ENCODE measurements at regions not wholly inside any gene's neighbourhood (a gene's known extent, or its start where the extent isn't known, plus 50 kb on each side); places are given as distances from the start of the nearest gene placed in this dataset.

DNA sequence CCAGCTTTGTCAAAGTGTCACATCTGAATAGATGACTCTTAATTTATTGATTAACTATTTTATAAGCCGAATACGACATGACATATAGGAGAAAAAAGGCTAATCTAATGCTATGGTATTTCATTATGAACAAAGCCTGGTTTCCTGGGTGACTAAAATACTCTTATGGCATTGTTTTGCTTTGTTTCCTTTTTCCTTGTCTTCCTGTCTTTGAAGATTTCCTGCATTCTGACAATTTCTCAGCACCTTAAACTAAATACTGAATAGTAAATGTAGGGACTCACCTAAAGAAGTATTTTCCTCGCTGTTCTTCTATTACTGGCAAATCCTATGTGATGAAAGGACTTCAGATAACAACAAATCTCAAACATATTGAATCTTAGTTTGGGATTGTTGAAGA, 1284.5 kb downstream of the EFNA5 start:
- Mint-ChIP-seq H3K9me3 (ENCODE audit: low read depth, unreplicated experiment) (no peaks in the 10 kb centered on the region), H3K27ac (ENCODE audit: unreplicated experiment) (no peak overlapping the region), H3K36me3 (ENCODE audit: insufficient read depth, unreplicated experiment) (no peaks in the 10 kb centered on the region), H3K4me3 (ENCODE audit: low read depth, unreplicated experiment) (no peak overlapping the region), H3K27me3 (ENCODE audit: unreplicated experiment) (no peaks in the 10 kb centered on the region), H3K4me1 (ENCODE audit: low read depth, unreplicated experiment) (no peaks in the 10 kb centered on the region)
- intact Hi-C loops (cut with micrococcal nuclease; ENCODE audit: unreplicated experiment): no loop called here
- TF ChIP-seq, protein P1, sequence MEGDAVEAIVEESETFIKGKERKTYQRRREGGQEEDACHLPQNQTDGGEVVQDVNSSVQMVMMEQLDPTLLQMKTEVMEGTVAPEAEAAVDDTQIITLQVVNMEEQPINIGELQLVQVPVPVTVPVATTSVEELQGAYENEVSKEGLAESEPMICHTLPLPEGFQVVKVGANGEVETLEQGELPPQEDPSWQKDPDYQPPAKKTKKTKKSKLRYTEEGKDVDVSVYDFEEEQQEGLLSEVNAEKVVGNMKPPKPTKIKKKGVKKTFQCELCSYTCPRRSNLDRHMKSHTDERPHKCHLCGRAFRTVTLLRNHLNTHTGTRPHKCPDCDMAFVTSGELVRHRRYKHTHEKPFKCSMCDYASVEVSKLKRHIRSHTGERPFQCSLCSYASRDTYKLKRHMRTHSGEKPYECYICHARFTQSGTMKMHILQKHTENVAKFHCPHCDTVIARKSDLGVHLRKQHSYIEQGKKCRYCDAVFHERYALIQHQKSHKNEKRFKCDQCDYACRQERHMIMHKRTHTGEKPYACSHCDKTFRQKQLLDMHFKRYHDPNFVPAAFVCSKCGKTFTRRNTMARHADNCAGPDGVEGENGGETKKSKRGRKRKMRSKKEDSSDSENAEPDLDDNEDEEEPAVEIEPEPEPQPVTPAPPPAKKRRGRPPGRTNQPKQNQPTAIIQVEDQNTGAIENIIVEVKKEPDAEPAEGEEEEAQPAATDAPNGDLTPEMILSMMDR (IDR thresholded peaks at IDR 0.05; ENCODE audit: unreplicated experiment): no peak
- no peak for DNase-seq
- CTCF ChIA-PET: interaction anchor here (0.7 kb wide), 1 partner anchor 10 kb away, joined by 3 read pairs; no protein-coding TSS in a partner anchor
- BruUV-seq (replicated peaks): no TSS peak

DNA sequence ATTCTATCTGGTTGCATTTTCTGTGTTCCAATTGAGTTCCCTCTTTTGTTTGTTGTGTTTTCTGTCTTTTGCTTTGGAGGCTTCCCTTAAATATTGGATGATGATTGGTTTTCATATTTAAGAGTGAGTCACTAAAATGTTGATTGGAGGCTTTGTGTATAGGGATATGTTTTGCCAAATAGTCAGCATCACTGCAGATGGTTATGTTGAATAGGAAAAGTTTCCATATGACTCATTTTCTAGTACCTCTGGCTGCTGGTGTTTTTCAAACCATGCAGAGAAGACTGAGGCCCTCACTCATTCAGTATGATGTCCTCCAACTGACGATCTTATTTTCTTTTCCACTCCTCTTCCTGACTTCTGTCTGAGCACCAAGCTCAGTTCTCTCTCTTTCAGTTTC, 1290.0 kb downstream of the EFNA5 start:
- no peaks in the 10 kb centered on the region for H3K27me3 Mint-ChIP-seq (ENCODE audit: unreplicated experiment)
- CTCF ChIA-PET: no interaction called here
- no peak overlapping the region for H3K4me3 Mint-ChIP-seq (ENCODE audit: low read depth, unreplicated experiment)
- TF ChIP-seq, protein P1 (IDR thresholded peaks at IDR 0.05; ENCODE audit: unreplicated experiment): no peak
- no peak overlapping the region for H3K27ac Mint-ChIP-seq (ENCODE audit: unreplicated experiment)
- no peak for DNase-seq
- peaks cover 12% of the 10 kb centered on the region for H3K4me1 Mint-ChIP-seq (ENCODE audit: low read depth, unreplicated experiment)
- H3K36me3 Mint-ChIP-seq (ENCODE audit: insufficient read depth, unreplicated experiment): no peaks in the 10 kb centered on the region
- no TSS peak for BruUV-seq (replicated peaks)
- H3K9me3 Mint-ChIP-seq (ENCODE audit: low read depth, unreplicated experiment): no peaks in the 10 kb centered on the region
- intact Hi-C loops (cut with micrococcal nuclease; ENCODE audit: unreplicated experiment): no loop called here

DNA sequence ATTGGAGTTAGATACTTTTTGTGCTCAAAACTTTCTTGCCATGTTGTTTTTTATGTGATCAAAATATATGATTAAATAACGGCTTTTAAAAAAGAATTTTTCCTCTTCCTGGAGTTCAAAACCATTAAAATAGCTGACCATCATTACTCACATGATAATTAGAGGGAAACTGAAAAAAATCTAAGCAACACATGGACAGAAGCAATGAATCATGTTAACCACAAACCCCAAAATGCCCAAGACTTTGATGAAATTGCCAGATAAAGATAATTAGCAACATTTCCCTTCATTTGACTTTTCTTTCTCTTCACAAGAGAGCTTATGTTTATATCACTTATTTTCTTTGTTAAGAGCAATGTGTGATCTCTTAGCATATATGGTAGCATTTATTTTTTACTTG, 1294.2 kb downstream of the EFNA5 start:
- CTCF ChIA-PET: interaction anchor here (1.3 to 1.5 kb wide), 3 partner anchors 9 to 78 kb away, joined by 3 to 5 read pairs (median 3); no protein-coding TSS in a partner anchor
- DNase-seq: no peak
- TF ChIP-seq, protein P1 (IDR thresholded peaks at IDR 0.05; ENCODE audit: unreplicated experiment): no peak
- no peak overlapping the region for H3K27ac Mint-ChIP-seq (ENCODE audit: unreplicated experiment)
- no peaks in the 10 kb centered on the region for H3K36me3 Mint-ChIP-seq (ENCODE audit: insufficient read depth, unreplicated experiment)
- H3K4me3 Mint-ChIP-seq (ENCODE audit: low read depth, unreplicated experiment): no peak overlapping the region
- H3K4me1 Mint-ChIP-seq (ENCODE audit: low read depth, unreplicated experiment): peaks cover 12% of the 10 kb centered on the region
- intact Hi-C loops (cut with micrococcal nuclease; ENCODE audit: unreplicated experiment): no loop called here
- no peaks in the 10 kb centered on the region for H3K27me3 Mint-ChIP-seq (ENCODE audit: unreplicated experiment)
- no TSS peak for BruUV-seq (replicated peaks)
- no peaks in the 10 kb centered on the region for H3K9me3 Mint-ChIP-seq (ENCODE audit: low read depth, unreplicated experiment)

DNA sequence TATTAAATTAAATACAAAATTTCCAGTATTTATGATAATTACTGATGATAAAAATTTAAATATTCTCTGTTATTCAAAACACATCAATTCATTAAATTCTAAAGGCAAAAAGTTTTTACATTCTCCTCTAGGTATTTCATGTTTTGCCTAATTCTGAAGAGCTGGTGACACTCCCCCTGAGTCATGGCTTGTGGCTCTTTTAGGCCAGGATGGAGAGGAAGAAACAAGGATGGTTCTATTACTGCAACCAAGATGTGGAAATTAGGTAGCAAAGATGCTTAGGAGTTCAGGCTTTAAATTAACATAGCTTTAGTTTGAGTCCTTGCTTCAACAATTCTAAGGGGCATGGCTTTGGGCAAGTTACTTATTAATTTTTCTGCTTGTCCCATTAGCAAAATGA, 1295.8 kb downstream of the EFNA5 start:
- Mint-ChIP-seq H3K27ac (ENCODE audit: unreplicated experiment) (no peak overlapping the region), H3K4me1 (ENCODE audit: low read depth, unreplicated experiment) (peaks cover 12% of the 10 kb centered on the region), H3K36me3 (ENCODE audit: insufficient read depth, unreplicated experiment) (no peaks in the 10 kb centered on the region), H3K27me3 (ENCODE audit: unreplicated experiment) (no peaks in the 10 kb centered on the region), H3K9me3 (ENCODE audit: low read depth, unreplicated experiment) (peaks cover 8% of the 10 kb centered on the region), H3K4me3 (ENCODE audit: low read depth, unreplicated experiment) (no peak overlapping the region)
- CTCF ChIA-PET: no interaction called here
- TF ChIP-seq, protein P1 (IDR thresholded peaks at IDR 0.05; ENCODE audit: unreplicated experiment): no peak
- BruUV-seq (replicated peaks): no TSS peak
- DNase-seq: no peak
- intact Hi-C loops (cut with micrococcal nuclease; ENCODE audit: unreplicated experiment): no loop called here

All from Calu3 (cell line).